ENCODE measurements at regions not wholly inside any gene's neighbourhood (a gene's known extent, or its start where the extent isn't known, plus 50 kb on each side); places are given as distances from the start of the nearest gene placed in this dataset.

- TF ChIP-seq CTCF (IDR thresholded peaks at IDR 0.05; ENCODE audit: poor library complexity, severe bottlenecking), result no peak
- no peak for TF ChIP-seq POLR2AphosphoS5 (IDR thresholded peaks at IDR 0.05)
- TF ChIP-seq RAD21 (conservative IDR thresholded peaks at IDR 0.05), result no peak
These were observed 210.3 kb upstream of the USP9Y start for GRCh38 chrY:12490558-12491209.
